PC-3 (cell line): ENCODE measurements at regions not wholly inside any gene's neighbourhood (a gene's known extent, or its start where the extent isn't known, plus 50 kb on each side); places are given as distances from the start of the nearest gene placed in this dataset.
"Not testable (repeated sequence)": the region's sequence is repeated elsewhere in the genome, so short reads cannot be mapped to it uniquely, and the experiment has no call there.

Experiments used
- ATAC-seq: fragments of 200-7000 bp; cut with Tn5 transposase; 2 replicates; pipeline ENCODE4 v1.9.1; 2020; ENCODE audit warnings: mild to moderate bottlenecking, moderate library complexity
- BruUV-seq: library from RNA; stranded (reverse); fragments of 400-500 nt; replicated peaks from 2 replicates; lab custom pipeline; 2021; lab: Mats Ljungman, UMichigan
- CTCF ChIA-PET: fragments of 300-600 bp; sonication (Branson Sonifier 250); formaldehyde crosslinking; loops from one replicate; lab custom pipeline; 2022; ENCODE audit warnings: antibody characterized with exemption; lab: Charles Lee
- POLR2A ChIA-PET: fragments of 300-600 bp; sonication (Branson Sonifier 250); formaldehyde crosslinking; loops from one replicate; lab custom pipeline; 2022; ENCODE audit warnings: antibody characterized with exemption; ENCODE audit not compliant: unreplicated experiment; lab: Charles Lee
- DNase-seq: peaks from one replicate; pipeline ENCODE4 v3.0.0-alpha.2; 2015
- H2AFZ ChIP-seq: fragments of 300-600 bp; sonication (generic); 2 replicates; pipeline ENCODE4 v1.6.0; 2016; ENCODE audit warnings: antibody characterized with exemption, low read length
- H3F3A ChIP-seq: fragments of 300-600 bp; sonication (generic); one replicate; pipeline ENCODE4 v1.6.0; 2017; ENCODE audit warnings: antibody characterized with exemption, low read length, control low read depth, mild to moderate bottlenecking; ENCODE audit not compliant: unreplicated experiment
- H3K27ac ChIP-seq: fragments of 300-600 bp; sonication (generic); 2 replicates; pipeline ENCODE4 v1.5.1; 2016; ENCODE audit warnings: mild to moderate bottlenecking, low read length
- H3K27me3 ChIP-seq: fragments of 300-600 bp; sonication (generic); 2 replicates; pipeline ENCODE4 v1.6.1; 2016; ENCODE audit warnings: low read length, mixed read lengths
- H3K36me3 ChIP-seq: fragments of 300-600 bp; sonication (generic); 2 replicates; pipeline ENCODE4 v1.6.1; 2016; ENCODE audit warnings: low read depth, mixed run types, low read length, mixed read lengths
- H3K4me1 ChIP-seq: fragments of 300-600 bp; sonication (generic); 2 replicates; pipeline ENCODE4 v1.5.1; 2016; ENCODE audit warnings: low read length; ENCODE audit not compliant: insufficient read depth
- H3K4me2 ChIP-seq: fragments of 300-600 bp; sonication (generic); 2 replicates; pipeline ENCODE4 v1.6.0; 2016; ENCODE audit warnings: low read length
- H3K4me3 ChIP-seq: fragments of 300-600 bp; sonication (generic); 2 replicates; pipeline ENCODE4 v1.5.1; 2016; ENCODE audit warnings: mild to moderate bottlenecking, low read length, mixed read lengths
- H3K79me2 ChIP-seq: fragments of 300-600 bp; sonication (generic); 2 replicates; pipeline ENCODE4 v1.6.1; 2017; ENCODE audit warnings: low read length, mixed read lengths
- H3K9ac ChIP-seq: fragments of 300-600 bp; sonication (generic); 2 replicates; pipeline ENCODE4 v1.6.0; 2016; ENCODE audit warnings: mild to moderate bottlenecking, low read length
- H3K9me2 ChIP-seq: fragments of 300-600 bp; sonication (generic); replicated peaks from 2 replicates; pipeline ENCODE4 v1.6.1; 2016; ENCODE audit warnings: mixed run types, low read length, mixed read lengths
- H3K9me3 ChIP-seq: fragments of 300-600 bp; sonication (generic); 2 replicates; pipeline ENCODE4 v1.6.1; 2016; ENCODE audit warnings: low read length, mixed read lengths
- H4K20me1 ChIP-seq: fragments of 300-600 bp; sonication (generic); 2 replicates; pipeline ENCODE4 v1.6.1; 2016; ENCODE audit warnings: low read length, mixed read lengths
- EZH2 ChIP-seq: fragments of 300-600 bp; sonication (generic); IDR thresholded peaks from one replicate; pipeline ENCODE4 v1.6.1; 2017; ENCODE audit warnings: antibody characterized with exemption, mild to moderate bottlenecking, low read length; ENCODE audit not compliant: unreplicated experiment
- EZH2phosphoT487 ChIP-seq: fragments of 300-600 bp; sonication (generic); IDR thresholded peaks from 2 replicates; pipeline ENCODE4 v1.6.1; 2018; ENCODE audit warnings: mild to moderate bottlenecking, antibody characterized with exemption, low read length, borderline replicate concordance
- intact Hi-C: fragments of 100-400 bp; cut with micrococcal nuclease; formaldehyde crosslinking; loops from 2 replicates; pipeline ENCODE4 v1.9.0; 2023
- TF ChIP-seq, protein P1 (sequence below): fragments of 300-600 bp; sonication (generic); conservative IDR thresholded peaks from 2 replicates; pipeline ENCODE4 v1.5.1; 2017; ENCODE audit warnings: antibody characterized with exemption, low read depth, mild to moderate bottlenecking, low read length

DNA sequence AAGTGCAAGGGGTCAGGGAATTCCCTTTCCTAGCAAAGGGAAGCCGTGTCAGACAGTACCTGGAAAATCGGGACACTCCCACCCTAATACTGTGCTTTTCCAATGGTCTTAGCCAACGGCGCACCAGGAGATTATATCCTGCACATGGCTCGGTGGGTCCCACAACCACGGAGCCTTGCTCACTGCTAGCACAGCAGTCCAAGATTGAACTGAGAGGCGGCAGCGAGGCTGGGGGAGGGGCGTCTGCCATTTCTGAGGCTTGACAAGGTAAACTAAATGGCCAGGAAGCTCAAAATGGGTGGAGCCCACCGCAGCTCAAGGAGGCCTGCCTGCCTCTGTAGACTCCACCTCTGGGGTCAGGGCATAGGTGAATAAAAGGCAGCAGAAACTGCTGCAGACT, 76.5 kb upstream of the LINC00632 start:
- H3K4me1 ChIP-seq, H4K20me1 ChIP-seq, DNase-seq, BruUV-seq, POLR2A ChIA-PET, H3K9me3 ChIP-seq, H3K27me3 ChIP-seq, CTCF ChIA-PET, H3K79me2 ChIP-seq, H3K27ac ChIP-seq, H2AFZ ChIP-seq, H3K36me3 ChIP-seq, ATAC-seq, intact Hi-C loops, H3K9ac ChIP-seq, H3K4me2 ChIP-seq, H3K4me3 ChIP-seq, H3F3A ChIP-seq, H3K9me2 ChIP-seq: not testable (repeated sequence)

DNA sequence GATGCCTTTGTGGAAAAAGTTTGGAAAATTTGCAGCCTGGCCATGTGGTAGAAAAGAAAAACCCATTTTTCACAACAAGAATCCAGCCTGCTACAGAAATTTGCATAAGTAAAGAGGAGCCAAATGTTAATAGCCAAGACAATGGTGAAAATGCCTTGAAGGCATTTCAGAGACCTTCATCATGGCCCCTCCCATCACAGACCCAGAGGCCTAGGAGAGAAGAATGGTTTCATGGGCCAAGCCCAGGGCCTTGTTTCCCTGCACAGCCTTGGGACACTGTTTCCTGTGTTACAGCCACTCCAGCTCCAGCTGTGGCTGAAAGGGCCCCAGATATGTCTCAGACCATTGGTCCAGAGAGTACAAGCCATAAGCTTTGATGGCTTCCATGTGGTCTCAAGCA, 101.4 kb upstream of the LINC00632 start:
- no peaks in the 10 kb centered on the region for H3K79me2 ChIP-seq
- H3K36me3 ChIP-seq = no peaks in the 10 kb centered on the region
- ChIA-PET POLR2A (no interaction called here), CTCF (no interaction called here)
- intact Hi-C loops = no loop called here
- H3K27ac ChIP-seq = no peak overlapping the region
- no peak overlapping the region for H3K4me2 ChIP-seq
- H3K27me3 ChIP-seq = peaks cover 23% of the 10 kb centered on the region
- no peaks in the 10 kb centered on the region for H3K4me1 ChIP-seq
- H3K9ac ChIP-seq = no peak overlapping the region
- DNase-seq (no peak), ATAC-seq (no peak)
- H3F3A ChIP-seq = no peaks in the 10 kb centered on the region
- H3K4me3 ChIP-seq = no peak overlapping the region
- no peaks in the 10 kb centered on the region for H4K20me1 ChIP-seq
- BruUV-seq = no TSS peak
- TF ChIP-seq, protein P1, sequence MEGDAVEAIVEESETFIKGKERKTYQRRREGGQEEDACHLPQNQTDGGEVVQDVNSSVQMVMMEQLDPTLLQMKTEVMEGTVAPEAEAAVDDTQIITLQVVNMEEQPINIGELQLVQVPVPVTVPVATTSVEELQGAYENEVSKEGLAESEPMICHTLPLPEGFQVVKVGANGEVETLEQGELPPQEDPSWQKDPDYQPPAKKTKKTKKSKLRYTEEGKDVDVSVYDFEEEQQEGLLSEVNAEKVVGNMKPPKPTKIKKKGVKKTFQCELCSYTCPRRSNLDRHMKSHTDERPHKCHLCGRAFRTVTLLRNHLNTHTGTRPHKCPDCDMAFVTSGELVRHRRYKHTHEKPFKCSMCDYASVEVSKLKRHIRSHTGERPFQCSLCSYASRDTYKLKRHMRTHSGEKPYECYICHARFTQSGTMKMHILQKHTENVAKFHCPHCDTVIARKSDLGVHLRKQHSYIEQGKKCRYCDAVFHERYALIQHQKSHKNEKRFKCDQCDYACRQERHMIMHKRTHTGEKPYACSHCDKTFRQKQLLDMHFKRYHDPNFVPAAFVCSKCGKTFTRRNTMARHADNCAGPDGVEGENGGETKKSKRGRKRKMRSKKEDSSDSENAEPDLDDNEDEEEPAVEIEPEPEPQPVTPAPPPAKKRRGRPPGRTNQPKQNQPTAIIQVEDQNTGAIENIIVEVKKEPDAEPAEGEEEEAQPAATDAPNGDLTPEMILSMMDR = no peak
- TF ChIP-seq EZH2phosphoT487 (no peak), EZH2 (no peak)
- no peak overlapping the region for H2AFZ ChIP-seq
- H3K9me2 ChIP-seq = no peaks in the 10 kb centered on the region
- no peaks in the 10 kb centered on the region for H3K9me3 ChIP-seq

DNA sequence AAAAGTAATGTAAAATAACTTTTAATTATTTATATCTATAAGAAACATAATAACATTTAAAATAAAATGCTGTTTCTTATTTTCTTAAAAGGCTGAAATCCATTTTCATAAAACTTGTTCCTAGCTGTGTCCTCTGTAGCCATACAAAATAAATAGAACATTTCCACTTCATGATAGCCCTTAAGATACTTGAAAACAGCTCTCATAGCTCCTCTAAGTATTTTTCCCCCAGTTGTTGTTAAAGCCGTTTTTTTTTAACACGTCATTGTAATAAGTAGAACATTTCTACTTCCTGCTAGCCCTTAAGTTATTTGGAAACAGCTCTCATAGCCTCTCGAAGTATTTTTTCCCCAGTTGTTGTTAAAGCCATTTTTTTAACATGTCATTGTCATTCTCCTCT, 97.3 kb upstream of the SOX3 start:
- Histone ChIP-seq H4K20me1 (no peaks in the 10 kb centered on the region), H3K9me2 (no peaks in the 10 kb centered on the region), H3K27me3 (peaks cover 30% of the 10 kb centered on the region), H3F3A (no peaks in the 10 kb centered on the region), H3K36me3 (no peaks in the 10 kb centered on the region), H3K27ac (no peak overlapping the region), H2AFZ (no peak overlapping the region), H3K4me1 (no peaks in the 10 kb centered on the region), H3K4me2 (no peak overlapping the region), H3K9ac (no peak overlapping the region), H3K9me3 (no peaks in the 10 kb centered on the region), H3K79me2 (no peaks in the 10 kb centered on the region), H3K4me3 (no peak overlapping the region)
- TF ChIP-seq, protein P1 = no peak
- TF ChIP-seq EZH2phosphoT487 (no peak), EZH2 (no peak)
- ChIA-PET CTCF (no interaction called here), POLR2A (no interaction called here)
- no peak for DNase-seq
- intact Hi-C loops = no loop called here
- no TSS peak for BruUV-seq
- no peak for ATAC-seq
